HG02981 (cell line): ENCODE measurements at regions not wholly inside any gene's neighbourhood (a gene's known extent, or its start where the extent isn't known, plus 50 kb on each side); places are given as distances from the start of the nearest gene placed in this dataset.

Experiments
- ATAC-seq: cut with Tn5 transposase; IDR thresholded peaks from one replicate; pipeline ENCODE4 v1.9.1; 2021; ENCODE audit warnings: mild to moderate bottlenecking, moderate library complexity; ENCODE audit not compliant: unreplicated experiment

DNA sequence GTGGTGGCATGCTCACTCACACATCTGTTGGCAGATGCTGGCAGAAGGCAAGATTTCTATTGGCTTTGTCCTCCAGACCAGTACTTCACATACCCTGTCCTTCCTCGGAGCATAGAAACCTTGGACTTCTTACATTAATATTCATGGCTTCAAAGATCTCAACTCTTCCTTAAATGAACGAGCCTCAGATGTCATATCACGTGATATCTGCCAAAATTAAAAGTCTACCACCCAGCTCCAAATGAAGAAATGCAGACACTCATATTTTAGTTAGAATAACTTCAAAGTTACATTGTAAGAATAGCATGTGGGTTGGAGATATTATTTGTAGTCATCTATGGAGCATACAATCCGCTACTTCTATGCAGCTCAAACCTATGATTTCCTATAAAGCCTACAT, 1994.9 kb downstream of the NCAM2 start:
- ATAC-seq: no peak

DNA sequence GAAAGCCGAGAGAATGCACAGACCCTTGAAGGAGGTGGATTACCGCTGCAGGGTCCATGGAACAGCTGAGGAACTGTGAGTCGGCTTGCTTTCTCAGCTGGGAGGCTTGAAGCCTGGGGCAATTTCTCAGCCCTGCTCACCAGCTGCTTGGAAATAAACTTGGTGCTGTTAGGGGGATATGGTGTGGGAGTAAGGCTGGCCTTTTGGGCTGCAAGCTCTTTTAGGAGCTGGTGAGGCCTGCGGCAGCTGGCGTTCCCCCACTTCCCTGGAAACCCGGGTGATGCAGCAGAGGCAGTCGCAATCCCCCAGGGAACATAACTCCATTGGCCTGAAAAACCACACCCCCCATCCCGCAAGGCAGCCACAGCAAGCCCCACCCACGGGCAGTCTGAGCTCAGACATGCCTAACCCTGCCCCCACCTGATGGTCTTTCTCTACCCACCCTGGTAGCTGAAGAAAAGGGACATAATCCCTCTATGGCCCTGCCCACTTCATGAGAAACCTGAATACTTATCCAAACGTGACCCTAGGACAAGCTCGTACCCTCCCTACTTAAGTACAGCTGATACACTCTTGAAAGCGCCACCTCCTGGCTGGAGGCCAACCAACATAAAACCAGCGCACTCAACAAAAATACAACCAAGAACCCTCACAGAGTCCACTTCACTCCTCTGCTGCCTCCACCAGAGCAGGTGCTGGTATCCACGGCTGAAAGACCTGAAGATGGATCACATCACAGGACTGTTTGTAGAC, 1995.8 kb downstream of the NCAM2 start:
- no peak for ATAC-seq

DNA sequence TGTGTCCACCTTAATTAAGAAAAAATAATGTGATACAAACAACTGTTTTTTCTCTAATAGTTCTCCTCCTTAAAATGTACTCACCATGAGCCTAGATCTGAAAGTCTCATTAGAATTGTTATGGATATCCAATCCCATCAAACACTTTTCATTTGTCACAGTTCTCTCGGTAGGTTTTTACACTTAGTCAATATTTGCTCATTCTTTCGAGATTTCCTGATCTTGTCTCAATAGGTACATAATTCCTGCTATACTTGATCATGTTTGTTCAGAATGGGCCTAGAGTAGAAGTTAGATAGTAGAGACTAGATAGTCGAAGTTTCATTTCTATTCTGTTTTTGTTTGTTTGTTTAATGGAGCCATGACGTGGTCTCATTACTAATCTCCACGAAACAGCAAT, 2005.7 kb downstream of the NCAM2 start:
- ATAC-seq: no peak

DNA sequence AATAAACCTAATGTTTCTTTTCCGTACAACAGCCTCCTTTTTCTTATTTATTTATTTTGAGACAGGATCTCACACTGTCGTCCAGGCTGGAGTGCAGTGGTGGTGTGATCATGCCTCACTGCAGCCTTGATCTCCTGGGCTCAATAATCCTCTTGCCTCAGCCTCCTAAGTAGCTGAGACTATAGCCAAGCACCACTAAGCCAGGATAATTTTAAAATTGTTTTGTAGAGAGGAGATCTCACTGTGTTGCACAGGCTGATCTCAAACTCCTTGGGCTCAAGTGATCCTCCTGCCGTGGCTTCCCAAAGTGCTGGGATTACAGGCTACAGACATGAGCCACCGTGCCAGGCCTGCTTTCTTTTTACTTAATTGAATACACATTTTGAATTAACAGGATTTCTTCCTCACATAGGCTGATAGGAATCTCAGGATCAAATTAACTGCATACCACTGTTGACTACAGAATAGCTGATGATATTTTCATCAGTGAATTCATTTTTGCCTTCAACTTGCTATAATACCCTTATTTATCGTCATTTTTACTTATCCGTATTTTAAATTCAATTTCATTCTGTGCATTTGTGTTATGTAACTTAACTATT, 2010.5 kb downstream of the NCAM2 start:
- ATAC-seq: no peak

DNA sequence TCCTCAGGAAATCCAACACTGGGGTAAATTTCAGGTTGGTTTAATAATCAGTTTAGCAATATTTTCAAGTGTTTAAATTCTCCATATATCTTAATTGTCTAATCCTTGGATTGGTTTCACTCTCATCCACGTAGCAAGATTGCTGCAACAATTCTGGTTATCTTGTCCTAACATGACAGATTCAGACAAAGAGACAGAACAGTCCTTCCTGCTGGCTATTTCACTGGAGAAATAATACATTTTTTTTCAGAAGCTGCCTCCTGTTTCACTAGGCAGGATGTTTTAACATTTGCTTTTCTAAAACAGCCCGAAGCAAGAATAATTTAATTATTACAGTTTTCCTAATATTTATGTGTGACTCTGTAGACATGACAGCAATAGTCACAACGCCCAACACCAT, 2011.2 kb downstream of the NCAM2 start:
- no peak for ATAC-seq

DNA sequence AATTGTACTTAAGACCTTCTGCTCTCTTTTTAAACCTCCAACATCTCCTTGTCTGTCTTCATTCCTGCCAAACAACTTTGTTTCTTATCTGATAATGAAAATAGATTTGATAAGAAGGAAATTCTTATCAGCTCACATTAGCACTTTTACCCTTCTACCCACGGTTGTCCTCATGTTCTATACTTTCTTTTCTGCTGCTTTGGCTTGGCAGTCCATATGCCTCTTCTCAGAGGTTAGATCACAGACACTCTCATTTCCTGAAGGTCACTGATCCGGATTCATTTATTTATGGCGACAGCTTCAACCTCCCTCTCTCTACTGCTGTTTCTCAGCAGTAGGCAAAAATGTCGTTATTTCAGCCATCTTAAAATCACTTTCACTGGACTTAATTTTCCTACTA, 2015.8 kb downstream of the NCAM2 start:
- ATAC-seq: no peak

DNA sequence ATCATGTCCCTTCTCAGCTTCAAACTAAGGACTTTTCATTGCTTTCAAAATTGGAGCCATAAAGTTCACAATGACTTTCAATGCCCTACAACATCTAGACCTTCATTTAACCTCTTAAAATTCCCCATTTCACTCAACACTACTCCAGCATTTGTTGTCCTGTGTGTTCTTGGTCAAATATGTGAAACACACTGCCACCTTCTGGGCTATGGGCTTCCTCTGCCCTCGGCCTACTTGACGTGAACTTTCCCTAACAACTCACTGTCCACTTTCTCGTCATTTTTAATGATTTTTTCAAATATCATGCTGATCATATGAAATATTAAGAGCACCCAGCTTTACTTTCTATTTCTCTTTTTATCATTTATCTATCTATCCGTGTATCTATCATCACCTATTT, 2018.4 kb downstream of the NCAM2 start:
- ATAC-seq: no peak

DNA sequence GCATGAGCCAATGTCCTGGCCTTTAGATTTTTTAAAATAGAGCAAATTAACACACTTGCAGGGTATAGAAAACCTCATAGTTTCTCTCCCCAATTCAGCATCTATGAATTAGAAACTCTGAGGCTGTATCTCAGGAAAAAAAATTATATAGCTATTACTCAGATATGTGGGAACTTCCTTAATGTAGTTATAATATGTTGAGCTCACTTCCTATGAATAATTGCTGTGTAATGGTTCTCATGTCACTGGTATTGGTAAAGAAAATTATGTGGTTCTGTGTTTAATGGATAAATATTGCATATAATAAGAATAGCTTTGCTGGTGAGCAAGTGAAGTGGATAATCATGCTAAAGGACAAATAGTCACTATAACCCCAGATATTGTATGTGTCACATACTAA, 2019.8 kb downstream of the NCAM2 start:
- no peak for ATAC-seq

DNA sequence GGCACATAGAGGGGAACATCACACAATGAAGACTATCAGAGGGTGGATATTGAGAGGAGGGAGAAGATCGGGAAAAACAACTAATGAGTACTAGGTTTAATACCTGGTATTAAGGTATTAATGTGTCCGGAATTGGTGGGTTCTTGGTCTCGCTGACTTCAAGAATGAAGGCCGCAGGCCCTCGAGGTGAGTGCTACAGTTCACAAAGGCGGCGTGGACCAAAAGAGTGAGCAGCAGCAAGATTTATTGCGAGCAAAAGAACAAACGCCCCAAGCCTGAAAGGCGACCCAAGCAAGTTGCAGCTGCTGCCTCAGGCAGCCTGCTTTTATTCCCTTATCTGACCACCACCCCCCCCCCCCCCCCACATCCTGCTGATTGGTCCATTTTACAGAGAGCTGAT, 2022.8 kb downstream of the NCAM2 start:
- no peak for ATAC-seq

DNA sequence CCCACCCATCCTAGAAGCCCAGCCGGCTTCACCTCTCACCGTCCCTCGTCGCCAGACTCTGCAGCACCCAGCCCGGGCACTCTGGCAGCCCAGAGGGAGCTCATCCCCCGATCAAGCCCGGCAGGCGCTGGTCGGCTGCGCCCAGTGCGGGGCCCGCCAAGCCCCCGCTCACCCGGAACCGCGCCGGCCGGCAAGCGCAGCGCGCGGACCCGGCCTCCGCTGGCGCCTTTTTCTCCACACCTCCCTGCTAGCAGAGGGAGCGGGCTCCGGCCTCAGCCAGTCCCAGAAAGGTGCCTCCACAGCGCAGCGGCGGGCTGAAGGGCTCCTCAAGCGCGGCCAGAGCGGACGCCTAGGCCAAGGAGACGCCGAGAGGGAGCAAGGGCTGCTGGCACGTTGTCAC, 2023.3 kb downstream of the NCAM2 start:
- ATAC-seq: no peak

DNA sequence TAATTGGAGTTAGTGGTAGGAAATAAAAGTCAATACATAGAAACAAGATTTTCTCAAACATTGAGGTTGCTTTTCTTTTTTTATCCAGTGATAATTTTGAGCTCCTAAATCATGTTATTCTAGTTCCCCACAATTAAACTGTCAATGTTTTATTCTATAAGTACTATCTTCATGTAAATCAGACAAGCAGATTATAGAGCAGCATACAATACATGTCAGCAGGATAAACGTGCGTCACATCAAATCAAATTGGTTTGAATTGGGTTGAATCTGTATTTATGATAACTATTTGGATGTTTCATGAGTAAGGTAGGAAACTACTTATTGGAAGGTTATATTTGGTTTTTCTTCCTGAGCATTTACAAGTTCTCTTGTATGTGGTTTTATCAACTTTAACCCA, 2028.7 kb downstream of the NCAM2 start:
- no peak for ATAC-seq

DNA sequence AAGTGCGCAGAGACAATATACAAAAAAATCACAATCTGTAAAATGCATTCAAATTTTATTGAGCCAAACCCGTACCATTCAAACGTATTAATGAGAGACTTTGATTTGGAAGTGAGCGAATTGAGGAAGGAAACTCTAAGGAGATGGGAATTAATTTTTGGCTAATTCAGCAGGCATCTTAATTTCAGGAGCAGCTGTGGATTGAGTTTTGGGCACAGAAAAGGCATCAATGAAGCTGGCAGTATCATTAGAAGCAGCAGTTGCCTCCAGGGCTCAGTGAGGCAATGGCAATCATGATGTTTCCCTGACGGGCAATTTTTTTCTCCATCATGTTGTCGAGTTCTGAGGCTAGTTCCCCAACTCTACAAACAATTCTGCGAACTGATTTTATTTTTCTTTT, 2041.6 kb downstream of the NCAM2 start:
- ATAC-seq: no peak

DNA sequence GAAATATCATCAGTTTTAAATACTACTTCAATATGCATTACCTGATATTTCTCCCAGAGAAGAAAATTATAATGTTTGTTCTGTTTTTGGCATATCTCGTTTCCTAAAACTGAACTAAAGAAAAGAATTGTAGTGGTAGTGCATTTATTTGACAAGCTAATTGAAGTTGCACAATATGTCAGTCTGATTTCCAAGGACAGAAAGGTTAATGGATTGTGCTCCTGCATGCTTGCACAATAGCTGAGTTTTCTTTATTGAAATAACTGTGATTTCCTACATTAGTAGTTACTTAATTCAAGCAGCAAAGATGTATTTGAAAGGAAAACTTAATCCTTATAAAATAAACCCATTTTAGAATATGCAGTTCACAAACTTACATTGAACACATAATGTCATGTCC, 2047.7 kb downstream of the NCAM2 start:
- no peak for ATAC-seq

DNA sequence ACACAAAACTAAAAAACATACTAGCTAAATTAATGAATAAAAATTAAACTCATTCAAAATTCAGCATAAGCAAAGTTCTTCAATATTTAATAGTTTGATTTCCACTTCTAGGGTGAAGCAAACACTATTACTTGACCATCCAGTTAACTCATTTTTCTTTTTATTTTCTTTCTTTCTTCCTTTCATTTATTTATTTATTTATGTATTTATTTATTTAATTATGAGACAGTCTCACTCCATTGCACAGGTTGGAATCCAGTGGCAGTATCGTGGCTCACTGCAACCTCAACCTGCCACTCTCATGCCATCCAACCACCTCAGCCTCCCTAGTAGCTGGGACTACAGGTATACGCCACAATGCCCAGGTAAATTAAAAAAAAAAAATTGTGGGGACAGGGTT, 2069.5 kb downstream of the NCAM2 start:
- ATAC-seq: no peak

DNA sequence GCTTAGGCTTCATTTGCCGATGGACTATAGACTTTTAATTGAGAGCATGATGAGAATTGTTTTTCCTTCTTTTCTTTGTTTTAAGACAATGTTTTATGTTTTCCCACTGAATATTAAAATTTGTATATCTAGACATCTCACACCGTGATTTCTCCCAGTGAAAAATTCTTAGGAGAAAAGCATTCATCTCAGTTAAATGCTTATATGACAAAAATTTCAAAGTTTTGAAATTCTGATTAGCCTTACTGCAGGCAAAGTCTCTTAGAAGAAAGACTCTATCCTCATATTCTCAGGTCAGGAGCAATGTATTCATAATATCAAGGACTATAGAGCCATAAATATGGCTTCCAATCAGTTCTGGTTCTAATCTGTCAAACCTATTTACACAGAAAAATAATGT, 2085.0 kb downstream of the NCAM2 start:
- no peak for ATAC-seq

DNA sequence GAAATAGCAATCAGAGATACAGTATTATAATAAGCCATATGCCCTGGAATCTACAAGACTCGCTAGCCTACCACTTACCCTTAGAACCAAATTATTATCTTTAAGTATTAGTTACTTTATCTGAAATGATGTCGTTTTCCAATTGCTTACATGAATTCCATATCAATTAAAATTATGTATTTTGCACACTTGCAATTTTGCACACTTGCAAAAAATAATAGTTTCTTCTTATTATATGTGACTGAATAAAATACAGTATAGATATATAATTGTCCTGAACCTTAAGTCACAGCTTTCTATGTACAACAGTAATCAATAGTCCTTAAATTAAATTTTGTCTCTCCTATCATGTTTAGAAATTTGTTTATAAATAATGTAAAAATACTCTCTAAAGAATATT, 2095.1 kb downstream of the NCAM2 start:
- ATAC-seq: no peak

DNA sequence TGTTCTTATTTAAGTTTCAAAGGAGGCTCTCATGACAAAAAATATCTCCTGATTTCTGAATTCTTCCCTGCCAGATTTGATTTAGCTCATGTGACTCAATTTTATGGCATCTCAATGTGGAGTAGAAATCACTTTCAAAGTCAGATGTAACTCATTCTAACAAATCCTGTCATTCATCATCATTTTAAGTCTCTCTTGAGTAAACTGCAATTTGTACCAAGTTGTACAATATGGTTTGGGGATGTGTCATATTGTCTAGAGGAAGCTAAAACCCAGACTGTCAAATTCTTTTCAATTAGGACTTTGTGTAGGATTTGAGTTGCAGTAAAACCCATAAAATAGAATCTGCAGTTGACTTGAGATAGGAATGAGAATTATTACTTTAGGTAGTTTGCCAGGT, 2101.0 kb downstream of the NCAM2 start:
- no peak for ATAC-seq

DNA sequence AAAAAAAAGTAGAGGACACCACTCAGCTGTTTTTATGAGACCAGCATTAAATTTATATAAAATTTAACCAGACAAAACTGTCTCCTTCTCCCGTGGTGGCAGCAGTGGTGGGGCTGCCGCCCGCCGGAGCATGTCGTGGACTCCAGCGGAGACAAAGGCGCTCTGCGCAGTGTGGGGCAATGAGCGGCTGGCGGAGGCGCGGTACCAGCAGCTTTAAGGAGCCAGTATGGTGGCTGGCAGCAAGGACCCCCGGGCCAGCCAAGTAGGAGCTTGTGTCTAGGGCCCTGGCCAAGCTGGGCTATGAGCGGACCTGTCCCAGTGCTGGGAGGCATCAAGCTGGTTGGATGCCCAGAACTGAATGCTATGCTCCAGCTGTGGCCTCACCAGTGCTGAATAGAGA, 2102.9 kb downstream of the NCAM2 start:
- ATAC-seq: no peak

DNA sequence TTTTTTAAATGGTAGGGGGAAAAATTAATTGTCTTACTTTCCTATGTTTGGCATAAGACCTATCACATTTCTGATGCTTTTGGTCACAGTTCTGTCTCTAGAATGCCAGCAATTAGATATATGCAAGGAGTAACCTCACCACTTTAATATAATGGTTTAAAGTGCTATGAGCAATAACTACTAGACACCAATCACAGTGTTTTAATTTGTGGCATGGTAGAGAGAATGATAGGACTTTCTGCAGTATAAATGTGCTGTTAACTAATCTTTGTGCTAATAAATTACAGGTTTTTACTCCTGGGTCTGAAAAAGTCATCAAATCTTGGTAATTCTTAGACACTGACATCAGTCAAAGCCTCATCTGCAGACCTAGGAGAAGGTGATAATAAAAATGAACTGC, 2110.3 kb downstream of the NCAM2 start:
- ATAC-seq: no peak

DNA sequence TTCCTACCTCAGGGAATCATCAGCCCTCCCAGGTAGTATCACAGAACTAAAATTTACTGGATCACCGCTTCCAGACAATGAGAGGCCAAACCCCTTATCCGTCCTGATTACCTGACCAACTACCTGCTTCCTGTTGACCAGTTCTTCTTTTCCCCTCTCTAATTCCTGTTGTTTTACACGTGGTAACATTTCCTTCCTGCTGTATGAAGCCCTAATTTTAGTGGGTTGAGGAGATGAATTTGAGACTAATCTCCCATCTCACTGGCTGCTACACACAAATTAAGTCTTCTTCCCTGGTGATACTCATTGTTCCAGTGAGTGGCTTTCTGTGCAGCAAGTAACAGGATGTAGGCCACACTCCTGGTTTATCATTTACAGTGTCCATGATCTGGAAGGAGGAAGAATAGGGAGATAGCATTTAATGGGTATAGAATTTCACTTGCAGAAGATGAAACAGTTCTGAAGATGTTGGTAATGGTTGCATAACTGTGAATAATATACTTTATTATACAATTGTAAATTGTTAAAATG, 2112.9 kb downstream of the NCAM2 start:
- ATAC-seq: no peak

DNA sequence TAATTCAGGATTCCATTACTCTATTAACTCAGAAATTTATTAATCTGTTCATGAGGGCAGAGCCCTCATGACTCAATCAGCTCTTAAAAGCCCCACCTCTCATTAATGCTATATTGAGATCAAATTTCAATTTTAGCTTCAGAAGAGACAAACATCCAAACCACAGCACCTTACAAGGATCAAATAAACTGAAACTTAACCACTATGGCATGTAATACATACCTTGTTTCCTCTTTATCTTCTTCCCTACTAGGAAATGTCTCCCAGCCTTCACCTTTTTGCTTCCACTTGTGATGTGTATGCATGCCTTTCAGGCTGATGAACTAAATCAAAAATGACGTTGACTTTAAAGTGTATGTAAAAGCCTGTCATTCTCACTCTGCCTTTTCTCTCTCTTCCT, 2121.3 kb downstream of the NCAM2 start:
- no peak for ATAC-seq

DNA sequence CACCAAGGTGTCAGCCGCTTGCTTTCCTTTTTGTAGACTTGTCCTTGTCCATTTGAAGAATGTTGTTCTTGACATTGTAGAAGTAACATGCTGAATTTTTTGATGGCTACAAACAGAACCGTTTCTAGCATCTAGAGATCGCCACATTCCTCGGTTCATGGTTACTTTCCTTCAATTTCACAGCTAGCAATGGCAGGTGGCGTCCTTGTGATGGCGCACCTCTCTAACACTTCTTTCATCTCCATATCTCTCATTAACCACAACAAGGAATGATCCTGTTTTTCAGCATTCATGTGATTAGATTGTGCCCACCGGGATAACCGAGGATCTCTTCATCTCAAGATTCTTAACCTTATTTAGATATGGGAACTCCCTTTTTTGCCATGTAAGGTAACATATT, 2129.8 kb downstream of the NCAM2 start:
- ATAC-seq: no peak

DNA sequence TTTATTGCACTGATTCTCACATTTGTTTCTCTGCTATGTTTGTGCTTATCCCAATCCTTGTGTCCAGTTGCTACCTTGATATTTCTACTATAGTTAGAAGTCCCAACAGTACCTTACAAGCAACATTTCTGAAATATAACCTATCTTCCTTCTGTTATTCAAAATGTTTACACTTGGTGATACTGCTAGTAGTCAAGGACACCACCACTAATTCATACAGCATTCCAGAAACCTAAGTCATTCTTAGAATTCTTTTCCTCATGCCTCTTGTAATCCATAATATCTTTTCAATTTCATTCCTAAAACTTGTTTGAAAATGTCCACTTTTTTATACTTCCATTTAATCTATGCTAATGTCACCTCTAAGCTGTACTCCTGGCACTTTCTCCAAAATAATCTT, 2132.1 kb downstream of the NCAM2 start:
- ATAC-seq: no peak
